B cell (primary cell): ENCODE measurements at regions not wholly inside any gene's neighbourhood (a gene's known extent, or its start where the extent isn't known, plus 50 kb on each side); places are given as distances from the start of the nearest gene placed in this dataset.

ENCODE experiments used
- ATAC-seq: fragments of 200-7000 bp; cut with Tn5 transposase; one replicate; pipeline ENCODE4 v1.10.0; 2021; ENCODE audit warnings: low read depth, mild to moderate bottlenecking, moderate number of reproducible peaks, moderate library complexity
- CTCF ChIA-PET: fragments of 350-600 bp; sonication (Branson Sonifier 250); formaldehyde crosslinking; loops from one replicate; lab custom pipeline; 2021; ENCODE audit warnings: antibody characterized with exemption, inconsistent platforms; lab: Charles Lee
- POLR2A ChIA-PET: fragments of 350-600 bp; sonication (Branson Sonifier 250); formaldehyde crosslinking; loops from one replicate; lab custom pipeline; 2021; ENCODE audit warnings: antibody characterized with exemption; lab: Charles Lee
- DNase-seq: peaks from one replicate; pipeline ENCODE4 v3.0.0; 2013
- H2AFZ ChIP-seq: 2 replicates; pipeline ENCODE4 v1.6.1; 2012; ENCODE audit warnings: mild to moderate bottlenecking, low read depth, low read length; ENCODE audit not compliant: insufficient read depth, poor library complexity, severe bottlenecking
- H3K27ac ChIP-seq, 2 donors: 1 replicate in 1 of 2; 2 replicates in 1 of 2; pipeline ENCODE4 v1.5.1; 2012 to 2013; ENCODE audit warnings: low read length in 2 of 2, mild to moderate bottlenecking in 2 of 2, moderate library complexity in 1 of 2
- H3K27me3 ChIP-seq, 4 experiments: fragments of 200-600 bp in 1 of 4; sonication (generic) in 1 of 4; replicated peaks in 1 of 4; 1 replicate in 2 of 4; 2 replicates in 2 of 4; pipeline versions ENCODE4 v1.6.1 to v1.7.0; 2013 to 2016; ENCODE audit warnings: low read length in 3 of 4, mild to moderate bottlenecking in 2 of 4, mixed read lengths in 1 of 4, moderate library complexity in 1 of 4; ENCODE audit not compliant: insufficient read depth in 4 of 4, control insufficient read depth in 3 of 4; ENCODE audit errors: control extremely low read depth in 1 of 4
- H3K36me3 ChIP-seq, 2 experiments: replicated peaks in 1 of 2; 1 replicate in 1 of 2; 2 replicates in 1 of 2; pipeline versions ENCODE4 v1.6.1 to v1.7.1; 2013; ENCODE audit warnings: low read length in 1 of 2; ENCODE audit not compliant: insufficient read depth in 2 of 2, control insufficient read depth in 1 of 2; ENCODE audit errors: control extremely low read depth in 1 of 2, extremely low read depth in 1 of 2
- H3K4me1 ChIP-seq, 2 donors: fragments of 200-600 bp in 1 of 2; sonication (generic) in 1 of 2; 1 replicate in 1 of 2; 2 replicates in 1 of 2; pipeline versions ENCODE4 v1.5.1 to v1.6.1; 2013 to 2017; ENCODE audit warnings: low read length in 2 of 2; ENCODE audit not compliant: control insufficient read depth in 2 of 2, insufficient read depth in 2 of 2
- H3K4me2 ChIP-seq: replicated peaks from 2 replicates; pipeline ENCODE3; 2012; ENCODE audit warnings: mild to moderate bottlenecking, low read depth, low read length; ENCODE audit not compliant: poor library complexity, severe bottlenecking
- H3K4me3 ChIP-seq, 5 experiments: fragments of 200-600 bp in 1 of 5; sonication (generic) in 1 of 5; 1 replicate in 3 of 5; 2 replicates in 2 of 5; pipeline versions ENCODE4 v1.5.1 to v1.7.0; 2011 to 2016; ENCODE audit warnings: low read length in 4 of 5, mild to moderate bottlenecking in 4 of 5, low read depth in 2 of 5, control low read depth in 1 of 5, moderate library complexity in 1 of 5; ENCODE audit not compliant: insufficient read depth in 1 of 5; ENCODE audit errors: control extremely low read depth in 1 of 5, extremely low read depth in 1 of 5
- H3K79me2 ChIP-seq: fragments of 200-600 bp; sonication (generic); one replicate; pipeline ENCODE4 v1.6.0; 2016; ENCODE audit warnings: low read length; ENCODE audit not compliant: control insufficient read depth, insufficient read depth
- H3K9ac ChIP-seq: fragments of 200-600 bp; sonication (generic); 2 replicates; pipeline ENCODE4 v1.6.1; 2017; ENCODE audit warnings: mild to moderate bottlenecking, low read length, moderate library complexity
- H3K9me3 ChIP-seq, 3 donors: one replicate each; pipeline versions ENCODE4 v1.6.1 to v1.7.1; 2013; ENCODE audit warnings: low read length in 2 of 3; ENCODE audit not compliant: control insufficient read depth in 2 of 3, insufficient read depth in 1 of 3; ENCODE audit errors: control extremely low read depth in 1 of 3
- H4K20me1 ChIP-seq: 2 replicates; pipeline ENCODE4 v1.6.0; 2012; ENCODE audit warnings: mild to moderate bottlenecking, low read length; ENCODE audit not compliant: insufficient read depth, control insufficient read depth, poor library complexity, severe bottlenecking
- H3K27ac Mint-ChIP-seq: one replicate; pipeline ENCODE4 v1.8.0; 2021; ENCODE audit warnings: mixed read lengths
- H3K27me3 Mint-ChIP-seq: one replicate; pipeline ENCODE4 v1.8.0; 2021; ENCODE audit warnings: mixed read lengths
- H3K4me1 Mint-ChIP-seq: one replicate; pipeline ENCODE4 v1.8.0; 2021; ENCODE audit warnings: mixed read lengths
- H3K4me3 Mint-ChIP-seq: one replicate; pipeline ENCODE4 v1.8.0; 2021; ENCODE audit warnings: mixed read lengths
- H3K9me3 Mint-ChIP-seq: one replicate; pipeline ENCODE4 v1.8.0; 2022; ENCODE audit warnings: mixed read lengths; ENCODE audit not compliant: insufficient read depth
- EZH2 ChIP-seq: IDR thresholded peaks from 2 replicates; pipeline ENCODE4 v1.6.1; 2012; ENCODE audit warnings: borderline replicate concordance, low read depth, mild to moderate bottlenecking, moderate library complexity, low read length; ENCODE audit not compliant: insufficient read depth, poor library complexity, severe bottlenecking
- WGBS: methylation state at CpG from one replicate; pipeline ENCODE4 v1.1.5; 2013; ENCODE audit warnings: missing lambda C conversion rate; ENCODE audit not compliant: insufficient coverage; 5-methylcytosine and 5-hydroxymethylcytosine counted together
- intact Hi-C: fragments of 100-400 bp; cut with micrococcal nuclease; formaldehyde crosslinking; loops from one replicate; pipeline ENCODE4 v1.10.0; 2022
- TF ChIP-seq, protein P1 (sequence below): fragments of 200-600 bp; IDR thresholded peaks from one replicate; pipeline ENCODE4 v1.8.0; 2022; ENCODE audit warnings: antibody characterized with exemption, mild to moderate bottlenecking

DNA sequence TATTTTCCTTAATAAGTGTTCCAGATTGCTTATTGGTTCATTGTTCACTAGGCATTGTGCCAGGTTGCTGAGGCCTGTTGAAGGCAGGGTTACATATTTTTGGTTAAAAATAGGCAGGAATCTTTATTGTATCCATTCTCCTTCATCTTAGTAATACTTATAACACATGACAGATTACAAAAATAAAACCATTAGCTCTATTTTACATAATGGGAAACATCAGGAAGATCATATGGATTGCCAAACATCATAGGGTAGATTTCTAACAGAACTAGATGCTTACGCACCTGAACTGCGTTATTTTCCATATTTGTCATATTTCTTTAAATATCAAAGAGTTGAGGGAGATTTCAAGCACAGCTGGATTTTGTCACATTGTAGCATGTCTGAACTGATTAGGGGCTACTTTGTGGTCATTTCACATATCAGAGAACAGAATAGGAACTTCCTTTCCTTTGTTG lies 462.9 kb upstream of the SGO1 start:
- no CpG with 5 or more reads among the region's 2 CpGs for WGBS
- no peaks in the 10 kb centered on the region for H3K79me2 ChIP-seq
- no peak overlapping the region for H3K4me2 ChIP-seq
- H3K9ac ChIP-seq = no peak overlapping the region
- Mint-ChIP-seq H3K9me3 (no peaks in the 10 kb centered on the region), H3K4me1 (no peaks in the 10 kb centered on the region), H3K27ac (no peak overlapping the region), H3K27me3 (no peaks in the 10 kb centered on the region), H3K4me3 (no peak overlapping the region)
- TF ChIP-seq, protein P1, sequence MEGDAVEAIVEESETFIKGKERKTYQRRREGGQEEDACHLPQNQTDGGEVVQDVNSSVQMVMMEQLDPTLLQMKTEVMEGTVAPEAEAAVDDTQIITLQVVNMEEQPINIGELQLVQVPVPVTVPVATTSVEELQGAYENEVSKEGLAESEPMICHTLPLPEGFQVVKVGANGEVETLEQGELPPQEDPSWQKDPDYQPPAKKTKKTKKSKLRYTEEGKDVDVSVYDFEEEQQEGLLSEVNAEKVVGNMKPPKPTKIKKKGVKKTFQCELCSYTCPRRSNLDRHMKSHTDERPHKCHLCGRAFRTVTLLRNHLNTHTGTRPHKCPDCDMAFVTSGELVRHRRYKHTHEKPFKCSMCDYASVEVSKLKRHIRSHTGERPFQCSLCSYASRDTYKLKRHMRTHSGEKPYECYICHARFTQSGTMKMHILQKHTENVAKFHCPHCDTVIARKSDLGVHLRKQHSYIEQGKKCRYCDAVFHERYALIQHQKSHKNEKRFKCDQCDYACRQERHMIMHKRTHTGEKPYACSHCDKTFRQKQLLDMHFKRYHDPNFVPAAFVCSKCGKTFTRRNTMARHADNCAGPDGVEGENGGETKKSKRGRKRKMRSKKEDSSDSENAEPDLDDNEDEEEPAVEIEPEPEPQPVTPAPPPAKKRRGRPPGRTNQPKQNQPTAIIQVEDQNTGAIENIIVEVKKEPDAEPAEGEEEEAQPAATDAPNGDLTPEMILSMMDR = no peak
- TF ChIP-seq EZH2 = no peak
- no peaks in the 10 kb centered on the region for H4K20me1 ChIP-seq
- H3K4me3 ChIP-seq = no peak overlapping the region
- DNase-seq (no peak), ATAC-seq (no peak)
- intact Hi-C loops = no loop called here
- ChIA-PET POLR2A (no interaction called here), CTCF (no interaction called here)
- H3K27ac ChIP-seq = no peak overlapping the region
- no peaks in the 10 kb centered on the region for H3K36me3 ChIP-seq
- H3K9me3 ChIP-seq = no peaks in the 10 kb centered on the region
- no peaks in the 10 kb centered on the region for H3K4me1 ChIP-seq
- no peak overlapping the region for H2AFZ ChIP-seq
- no peaks in the 10 kb centered on the region for H3K27me3 ChIP-seq

DNA sequence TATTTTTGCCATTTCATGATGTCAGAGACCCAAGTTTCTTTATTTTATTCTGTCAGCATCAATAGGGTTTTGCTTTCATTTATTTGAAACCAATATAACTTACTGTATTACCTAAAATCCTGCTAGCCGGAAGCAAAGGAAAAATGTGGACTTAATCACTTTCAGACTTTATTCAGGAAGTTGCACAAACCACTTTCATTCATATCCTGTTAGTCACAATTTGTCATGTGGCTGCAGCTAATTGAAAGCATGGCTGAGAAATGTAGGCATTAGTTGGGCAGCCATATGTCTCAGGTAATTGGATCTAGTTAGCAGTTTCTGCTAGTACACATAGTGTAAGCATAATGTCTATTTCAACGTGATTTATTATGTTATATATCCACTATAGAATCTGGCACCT lies 462.3 kb upstream of the SGO1 start:
- H3K4me3 Mint-ChIP-seq = no peak overlapping the region

More for the DNA sequence above, 462.3 kb upstream of the SGO1 start:
- Histone ChIP-seq H3K9ac (no peak overlapping the region), H3K9me3 (no peaks in the 10 kb centered on the region), H2AFZ (no peak overlapping the region), H3K27me3 (no peaks in the 10 kb centered on the region), H3K79me2 (no peaks in the 10 kb centered on the region), H3K4me3 (no peak overlapping the region), H4K20me1 (no peaks in the 10 kb centered on the region), H3K36me3 (no peaks in the 10 kb centered on the region), H3K27ac (no peak overlapping the region), H3K4me2 (no peak overlapping the region), H3K4me1 (no peaks in the 10 kb centered on the region)
- H3K9me3 Mint-ChIP-seq = no peaks in the 10 kb centered on the region
- no peaks in the 10 kb centered on the region for H3K4me1 Mint-ChIP-seq
- ChIA-PET POLR2A (no interaction called here), CTCF (no interaction called here)
- no CpG with 5 or more reads among the region's 2 CpGs for WGBS
- ATAC-seq (no peak), DNase-seq (no peak)
- intact Hi-C loops = no loop called here
- TF ChIP-seq, protein P1 = no peak
- TF ChIP-seq EZH2 = no peak
- H3K27ac Mint-ChIP-seq = no peak overlapping the region
- no peaks in the 10 kb centered on the region for H3K27me3 Mint-ChIP-seq
